ENCODE measurements at regions not wholly inside any gene's neighbourhood (a gene's known extent, or its start where the extent isn't known, plus 50 kb on each side); places are given as distances from the start of the nearest gene placed in this dataset.

DNA sequence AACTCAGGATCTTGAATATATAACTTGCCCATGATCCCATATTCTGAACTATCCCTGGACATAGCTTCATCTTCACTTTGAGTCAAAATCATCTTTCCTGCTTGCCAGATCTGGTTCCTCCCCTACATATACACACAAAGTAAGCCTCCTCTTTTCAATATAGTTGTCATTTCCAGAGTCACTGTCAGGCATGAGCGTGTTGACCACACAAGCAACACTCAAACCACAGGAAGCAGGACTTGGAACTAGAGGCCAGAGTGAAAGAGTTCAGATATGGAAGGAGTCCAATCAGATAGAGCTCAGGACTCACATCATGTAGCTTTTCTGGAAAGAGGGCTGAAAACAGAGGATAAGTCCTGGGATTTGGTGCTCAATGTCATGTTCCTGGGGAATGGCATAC lies 1140.6 kb downstream of the BCL11B start:
- TF ChIP-seq CTCF (IDR thresholded peaks at IDR 0.05) (no peak), POLR2A (IDR thresholded peaks at IDR 0.05) (no peak)

Measured in breast epithelium (tissue), 3 donors.